GM23338 (cell line): ENCODE measurements at regions not wholly inside any gene's neighbourhood (a gene's known extent, or its start where the extent isn't known, plus 50 kb on each side); places are given as distances from the start of the nearest gene placed in this dataset.

Experiments used
- ATAC-seq: fragments of 200-7000 bp; cut with Tn5 transposase; 3 replicates; pipeline ENCODE4 v1.9.1; 2020
- DNase-seq: peaks from one replicate; pipeline ENCODE4 v3.0.0-alpha.2; 2015; ENCODE audit warnings: low spot score
- H2AFZ ChIP-seq: fragments of 200-600 bp; sonication (generic); 2 replicates; pipeline ENCODE4 v1.8.0; 2016; ENCODE audit warnings: antibody characterized with exemption, mild to moderate bottlenecking, moderate library complexity
- H3F3A ChIP-seq: fragments of 200-600 bp; sonication (generic); replicated peaks from 2 replicates; pipeline ENCODE4 v1.8.0; 2017; ENCODE audit warnings: antibody characterized with exemption, mixed run types, low read depth
- H3K27ac ChIP-seq: fragments of 200-600 bp; sonication (generic); 2 replicates; pipeline ENCODE4 v1.6.1; 2016; ENCODE audit warnings: low read depth
- H3K27me3 ChIP-seq: fragments of 200-600 bp; sonication (generic); 2 replicates; pipeline ENCODE4 v1.8.0; 2016; ENCODE audit warnings: mild to moderate bottlenecking, mixed run types, moderate library complexity; ENCODE audit not compliant: insufficient read depth
- H3K36me3 ChIP-seq: fragments of 200-600 bp; sonication (generic); 2 replicates; pipeline ENCODE4 v1.8.0; 2016; ENCODE audit warnings: mild to moderate bottlenecking; ENCODE audit not compliant: insufficient read depth
- H3K4me1 ChIP-seq: fragments of 200-600 bp; sonication (generic); 2 replicates; pipeline ENCODE4 v1.8.0; 2016; ENCODE audit warnings: mild to moderate bottlenecking, moderate library complexity; ENCODE audit not compliant: insufficient read depth
- H3K4me2 ChIP-seq: fragments of 200-600 bp; sonication (generic); 2 replicates; pipeline ENCODE4 v1.7.1; 2017; ENCODE audit warnings: mixed run types
- H3K4me3 ChIP-seq: fragments of 200-600 bp; sonication (generic); 2 replicates; pipeline ENCODE4 v1.6.1; 2016; ENCODE audit warnings: mixed run types
- H3K79me2 ChIP-seq: fragments of 200-600 bp; sonication (generic); replicated peaks from 2 replicates; pipeline ENCODE4 v1.8.0; 2017; ENCODE audit warnings: mild to moderate bottlenecking; ENCODE audit not compliant: insufficient read depth
- H3K9me2 ChIP-seq: fragments of 200-600 bp; sonication (generic); 2 replicates; pipeline ENCODE4 v1.8.0; 2017; ENCODE audit not compliant: insufficient read depth
- H4K20me1 ChIP-seq: fragments of 200-600 bp; sonication (generic); replicated peaks from 2 replicates; pipeline ENCODE4 v1.8.0; 2017; ENCODE audit warnings: mild to moderate bottlenecking; ENCODE audit not compliant: insufficient read depth
- H3K27ac Mint-ChIP-seq: 2 replicates; pipeline ENCODE4 v1.8.0; 2020; ENCODE audit warnings: inconsistent platforms, mild to moderate bottlenecking, moderate library complexity, mixed read lengths
- H3K27me3 Mint-ChIP-seq: 3 replicates; pipeline ENCODE4 v1.8.0; 2022; ENCODE audit warnings: low read depth, mild to moderate bottlenecking, moderate library complexity, mixed read lengths, inconsistent platforms; ENCODE audit not compliant: insufficient read depth, poor library complexity
- H3K36me3 Mint-ChIP-seq: 3 replicates; pipeline ENCODE4 v1.8.0; 2021; ENCODE audit warnings: low read depth, mild to moderate bottlenecking, inconsistent platforms, moderate library complexity, mixed read lengths
- H3K4me1 Mint-ChIP-seq: 3 replicates; pipeline ENCODE4 v1.8.0; 2020; ENCODE audit warnings: mild to moderate bottlenecking, inconsistent platforms, mixed read lengths
- H3K4me3 Mint-ChIP-seq: 3 replicates; pipeline ENCODE4 v1.8.0; 2021; ENCODE audit warnings: moderate library complexity, mild to moderate bottlenecking, inconsistent platforms, mixed read lengths
- H3K9me3 Mint-ChIP-seq: 3 replicates; pipeline ENCODE4 v1.8.0; 2020; ENCODE audit warnings: moderate library complexity, mild to moderate bottlenecking, inconsistent platforms, mixed read lengths
- CREB1 ChIP-seq: fragments of 250-450 bp; sonication (Bioruptor Pico); IDR thresholded peaks from 2 replicates; pipeline ENCODE4 v1.5.0; 2020; ENCODE audit warnings: low read depth, mild to moderate bottlenecking, moderate library complexity
- CTCF ChIP-seq, 2 experiments: fragments of 200-600 bp in 1 of 2; sonication (generic) in 1 of 2; conservative IDR thresholded peaks; 2 replicates each; pipeline versions ENCODE4 v1.5.1 to v1.6.1; 2016 to 2017; ENCODE audit warnings: antibody characterized with exemption in 2 of 2, low read depth in 2 of 2, mild to moderate bottlenecking in 2 of 2, moderate library complexity in 1 of 2
- ETS1 ChIP-seq: IDR thresholded peaks from 2 replicates; pipeline ENCODE4 v1.6.1; 2016; ENCODE audit warnings: antibody characterized with exemption
- EZH2 ChIP-seq: fragments of 200-600 bp; sonication (generic); IDR thresholded peaks from one replicate; pipeline ENCODE4 v1.8.0; 2017; ENCODE audit warnings: antibody characterized with exemption, mild to moderate bottlenecking, low read depth; ENCODE audit not compliant: unreplicated experiment
- EZH2phosphoT487 ChIP-seq: fragments of 200-600 bp; sonication (generic); IDR thresholded peaks from one replicate; pipeline ENCODE4 v1.8.1; 2018; ENCODE audit warnings: antibody characterized with exemption; ENCODE audit not compliant: unreplicated experiment
- JUNB ChIP-seq: IDR thresholded peaks from one replicate; pipeline ENCODE4 v1.6.1; 2016; ENCODE audit warnings: antibody characterized with exemption; ENCODE audit not compliant: unreplicated experiment
- NANOG ChIP-seq: IDR thresholded peaks from 2 replicates; pipeline ENCODE4 v1.6.1; 2016; ENCODE audit warnings: antibody characterized with exemption, borderline replicate concordance
- POLR2AphosphoS5 ChIP-seq: IDR thresholded peaks from 2 replicates; pipeline ENCODE4 v1.6.1; 2016; ENCODE audit warnings: antibody characterized with exemption, low read depth
- STAT1 ChIP-seq: IDR thresholded peaks from one replicate; pipeline ENCODE4 v1.6.1; 2016; ENCODE audit warnings: antibody characterized with exemption; ENCODE audit not compliant: unreplicated experiment
- ZNF331 ChIP-seq: fragments of 250-450 bp; sonication (Bioruptor Pico); IDR thresholded peaks from 2 replicates; pipeline ENCODE4 v1.5.0; 2020; ENCODE audit warnings: low read depth, mild to moderate bottlenecking, moderate library complexity
- TF ChIP-seq, protein P1 (sequence below): IDR thresholded peaks from one replicate; pipeline ENCODE4 v1.6.1; 2018; ENCODE audit warnings: antibody characterized with exemption; ENCODE audit not compliant: unreplicated experiment

DNA sequence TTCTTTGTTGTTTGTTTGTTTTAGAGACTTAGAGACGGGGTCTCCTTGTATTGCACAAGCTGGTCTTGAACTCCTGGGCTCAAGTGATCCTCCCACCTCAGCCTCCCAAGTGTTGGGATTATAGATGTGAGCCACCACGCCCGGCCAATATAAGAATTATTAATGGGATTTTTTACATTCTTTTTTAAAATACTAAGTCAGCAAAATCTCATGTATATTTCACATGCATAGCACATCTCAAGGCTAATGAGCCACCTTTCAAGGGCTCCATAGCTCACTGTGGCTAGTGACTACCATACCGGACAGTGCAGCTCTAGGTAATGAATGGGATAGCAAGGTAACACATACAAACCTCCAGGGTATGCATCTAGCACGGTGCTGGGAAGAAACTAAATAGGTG lies 361.4 kb downstream of the SAMD5 start (continued):
- TF ChIP-seq CTCF (conservative IDR thresholded peaks at IDR 0.05; ENCODE audit: low read depth in 2 of 2): no peak
- TF ChIP-seq, protein P1, sequence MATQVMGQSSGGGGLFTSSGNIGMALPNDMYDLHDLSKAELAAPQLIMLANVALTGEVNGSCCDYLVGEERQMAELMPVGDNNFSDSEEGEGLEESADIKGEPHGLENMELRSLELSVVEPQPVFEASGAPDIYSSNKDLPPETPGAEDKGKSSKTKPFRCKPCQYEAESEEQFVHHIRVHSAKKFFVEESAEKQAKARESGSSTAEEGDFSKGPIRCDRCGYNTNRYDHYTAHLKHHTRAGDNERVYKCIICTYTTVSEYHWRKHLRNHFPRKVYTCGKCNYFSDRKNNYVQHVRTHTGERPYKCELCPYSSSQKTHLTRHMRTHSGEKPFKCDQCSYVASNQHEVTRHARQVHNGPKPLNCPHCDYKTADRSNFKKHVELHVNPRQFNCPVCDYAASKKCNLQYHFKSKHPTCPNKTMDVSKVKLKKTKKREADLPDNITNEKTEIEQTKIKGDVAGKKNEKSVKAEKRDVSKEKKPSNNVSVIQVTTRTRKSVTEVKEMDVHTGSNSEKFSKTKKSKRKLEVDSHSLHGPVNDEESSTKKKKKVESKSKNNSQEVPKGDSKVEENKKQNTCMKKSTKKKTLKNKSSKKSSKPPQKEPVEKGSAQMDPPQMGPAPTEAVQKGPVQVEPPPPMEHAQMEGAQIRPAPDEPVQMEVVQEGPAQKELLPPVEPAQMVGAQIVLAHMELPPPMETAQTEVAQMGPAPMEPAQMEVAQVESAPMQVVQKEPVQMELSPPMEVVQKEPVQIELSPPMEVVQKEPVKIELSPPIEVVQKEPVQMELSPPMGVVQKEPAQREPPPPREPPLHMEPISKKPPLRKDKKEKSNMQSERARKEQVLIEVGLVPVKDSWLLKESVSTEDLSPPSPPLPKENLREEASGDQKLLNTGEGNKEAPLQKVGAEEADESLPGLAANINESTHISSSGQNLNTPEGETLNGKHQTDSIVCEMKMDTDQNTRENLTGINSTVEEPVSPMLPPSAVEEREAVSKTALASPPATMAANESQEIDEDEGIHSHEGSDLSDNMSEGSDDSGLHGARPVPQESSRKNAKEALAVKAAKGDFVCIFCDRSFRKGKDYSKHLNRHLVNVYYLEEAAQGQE: no peak
- no peak for TF ChIP-seq CREB1 (CRISPR knock-in tag)

- no peak overlapping the region for H3K27ac Mint-ChIP-seq
- H3K36me3 ChIP-seq: no peaks in the 10 kb centered on the region
- ATAC-seq: no peak
- H3K27ac ChIP-seq: no peak overlapping the region
- H3K79me2 ChIP-seq: no peaks in the 10 kb centered on the region
- no peaks in the 10 kb centered on the region for H3K9me3 Mint-ChIP-seq
- H3K27me3 Mint-ChIP-seq: no peaks in the 10 kb centered on the region
- no peak overlapping the region for H3K4me3 ChIP-seq
- H3K27me3 ChIP-seq: no peaks in the 10 kb centered on the region
- DNase-seq: no peak
- no peaks in the 10 kb centered on the region for H3K36me3 Mint-ChIP-seq
- no peaks in the 10 kb centered on the region for H4K20me1 ChIP-seq
- H3K9me2 ChIP-seq: no peaks in the 10 kb centered on the region
- no peaks in the 10 kb centered on the region for H3K4me1 ChIP-seq
- no peak for TF ChIP-seq NANOG
- TF ChIP-seq, protein P1: no peak
- no peak for TF ChIP-seq EZH2
- no peak for TF ChIP-seq CTCF (conservative IDR thresholded peaks at IDR 0.05; ENCODE audit: low read depth in 2 of 2)
- no peak for TF ChIP-seq ETS1
- no peak for TF ChIP-seq JUNB
- TF ChIP-seq EZH2phosphoT487: no peak
- TF ChIP-seq STAT1: no peak
- no peak for TF ChIP-seq CREB1 (CRISPR knock-in tag)
- TF ChIP-seq ZNF331 (CRISPR knock-in tag): no peak
- no peak for TF ChIP-seq POLR2AphosphoS5
- H2AFZ ChIP-seq: peak overlapping the region; percentile 43; the same call in 1 of the 2 replicates
- H3K4me1 Mint-ChIP-seq: peaks cover 6% of the 10 kb centered on the region; the same call in 2 of the 3 replicates
- H3K4me3 Mint-ChIP-seq: no peak overlapping the region
- no peaks in the 10 kb centered on the region for H3F3A ChIP-seq
- H3K4me2 ChIP-seq: no peak overlapping the region
Measured at GRCh38 chr6:147870506-147871110, 362.1 kb downstream of the SAMD5 start.
